ENCODE measurements at regions not wholly inside any gene's neighbourhood (a gene's known extent, or its start where the extent isn't known, plus 50 kb on each side); places are given as distances from the start of the nearest gene placed in this dataset.

DNA sequence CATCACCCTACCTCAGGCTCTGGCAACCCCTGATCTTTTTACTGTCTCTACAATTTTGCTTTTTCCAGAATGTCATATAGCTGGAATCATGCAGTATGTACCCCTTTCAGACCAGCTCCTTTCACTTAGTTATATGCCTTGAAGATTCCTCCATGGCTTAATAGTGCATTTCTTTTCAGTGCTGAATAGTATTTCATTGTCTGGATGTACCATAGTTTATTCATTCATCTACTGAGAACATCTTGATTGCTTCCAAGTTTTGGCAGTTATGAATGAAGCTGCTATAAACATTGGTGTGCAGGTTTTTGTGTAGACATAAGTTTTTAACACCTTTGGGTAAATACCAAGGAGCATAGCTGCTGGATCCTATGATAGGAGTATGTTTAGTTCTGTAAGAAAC lies 50.8 kb upstream of the ANP32A start:
- TF ChIP-seq POLR2A (IDR thresholded peaks at IDR 0.05; ENCODE audit: extremely low read depth, insufficient read length) (no peak), MYC (IDR thresholded peaks at IDR 0.05; ENCODE audit: low read depth, low read length) (no peak)
- TF ChIP-seq, protein P1, sequence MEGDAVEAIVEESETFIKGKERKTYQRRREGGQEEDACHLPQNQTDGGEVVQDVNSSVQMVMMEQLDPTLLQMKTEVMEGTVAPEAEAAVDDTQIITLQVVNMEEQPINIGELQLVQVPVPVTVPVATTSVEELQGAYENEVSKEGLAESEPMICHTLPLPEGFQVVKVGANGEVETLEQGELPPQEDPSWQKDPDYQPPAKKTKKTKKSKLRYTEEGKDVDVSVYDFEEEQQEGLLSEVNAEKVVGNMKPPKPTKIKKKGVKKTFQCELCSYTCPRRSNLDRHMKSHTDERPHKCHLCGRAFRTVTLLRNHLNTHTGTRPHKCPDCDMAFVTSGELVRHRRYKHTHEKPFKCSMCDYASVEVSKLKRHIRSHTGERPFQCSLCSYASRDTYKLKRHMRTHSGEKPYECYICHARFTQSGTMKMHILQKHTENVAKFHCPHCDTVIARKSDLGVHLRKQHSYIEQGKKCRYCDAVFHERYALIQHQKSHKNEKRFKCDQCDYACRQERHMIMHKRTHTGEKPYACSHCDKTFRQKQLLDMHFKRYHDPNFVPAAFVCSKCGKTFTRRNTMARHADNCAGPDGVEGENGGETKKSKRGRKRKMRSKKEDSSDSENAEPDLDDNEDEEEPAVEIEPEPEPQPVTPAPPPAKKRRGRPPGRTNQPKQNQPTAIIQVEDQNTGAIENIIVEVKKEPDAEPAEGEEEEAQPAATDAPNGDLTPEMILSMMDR (IDR thresholded peaks at IDR 0.05; ENCODE audit: low read depth, low read length) = no peak
- TF ChIP-seq, protein P2, sequence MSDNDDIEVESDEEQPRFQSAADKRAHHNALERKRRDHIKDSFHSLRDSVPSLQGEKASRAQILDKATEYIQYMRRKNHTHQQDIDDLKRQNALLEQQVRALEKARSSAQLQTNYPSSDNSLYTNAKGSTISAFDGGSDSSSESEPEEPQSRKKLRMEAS (IDR thresholded peaks at IDR 0.05; ENCODE audit: low read depth, low read length) = no peak
- DNase-seq (ENCODE audit: low read depth) = no peak

DNA sequence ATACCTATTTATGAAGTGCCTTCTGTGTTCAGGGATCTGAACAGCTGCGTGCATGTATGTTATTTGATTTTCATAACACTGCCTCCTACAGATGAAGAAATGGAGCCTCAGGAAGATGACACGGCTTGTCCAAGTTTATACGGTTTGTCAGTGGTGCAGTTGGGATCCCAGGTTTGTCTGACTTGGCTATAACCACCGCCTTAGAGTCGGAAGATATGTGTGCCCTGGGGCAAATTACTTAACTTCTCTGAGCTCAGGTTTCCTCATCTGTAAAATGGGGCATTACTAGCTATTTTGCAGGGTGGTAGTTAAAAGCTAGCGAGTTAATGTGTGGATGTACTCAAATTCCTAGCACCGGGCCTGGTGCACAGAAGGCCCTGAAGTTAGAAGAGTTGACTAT lies 54.1 kb upstream of the ANP32A start:
- DNase-seq (ENCODE audit: low read depth) = no peak
- H3K4me3 ChIP-seq (ENCODE audit: low read depth, low read length) = no peak overlapping the region
- TF ChIP-seq, protein P1 (IDR thresholded peaks at IDR 0.05; ENCODE audit: low read depth, low read length) = no peak
- TF ChIP-seq, protein P2 (IDR thresholded peaks at IDR 0.05; ENCODE audit: low read depth, low read length) = no peak

More for the DNA sequence above, 50.8 kb upstream of the ANP32A start:
- H3K4me3 ChIP-seq (ENCODE audit: low read depth, low read length) = no peak overlapping the region

DNA sequence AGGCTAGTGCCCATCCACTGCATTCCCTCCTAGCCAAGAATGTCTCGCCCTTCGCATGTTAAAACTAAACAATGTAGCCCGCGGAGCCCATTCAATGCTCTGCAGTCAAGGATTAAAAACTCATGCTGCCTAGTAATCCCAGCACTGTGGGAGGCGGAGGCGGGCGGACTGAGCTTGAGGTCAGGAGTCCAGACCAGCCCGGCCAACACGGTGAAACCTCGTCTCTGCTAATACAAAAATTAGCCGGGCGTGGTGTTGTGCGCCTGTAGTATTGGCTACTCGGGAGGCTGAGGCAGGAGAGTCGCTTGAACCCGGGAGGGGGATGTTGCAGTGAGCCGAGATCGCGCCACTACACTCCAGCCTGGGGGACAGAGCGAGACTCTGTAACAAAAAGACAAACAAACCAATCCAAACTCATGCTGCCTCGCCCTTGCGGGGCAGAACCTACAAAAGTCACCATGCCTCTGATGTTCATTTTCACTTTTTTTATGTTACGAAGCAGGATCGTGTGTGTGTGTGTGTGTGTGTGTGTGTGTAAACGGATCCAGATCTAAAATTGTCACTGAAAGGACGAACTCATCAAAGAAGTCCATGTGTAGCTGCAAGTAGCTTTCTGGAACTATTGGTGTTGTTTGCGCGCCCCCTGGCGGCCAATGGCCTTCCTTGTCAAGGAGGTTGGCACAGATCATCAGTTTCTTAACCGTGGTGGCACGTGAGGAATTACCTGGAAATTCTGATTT lies 54.8 kb upstream of the SPESP1 start:
- no peak overlapping the region for H3K4me3 ChIP-seq (ENCODE audit: low read depth, low read length)
- DNase-seq (ENCODE audit: low read depth) = peak; percentile 87
- no peak for TF ChIP-seq POLR2A (IDR thresholded peaks at IDR 0.05; ENCODE audit: extremely low read depth, insufficient read length)
- 0 out of 2 replicates have a peak, but pooled peaks have one; percentile 8 for TF ChIP-seq MYC (IDR thresholded peaks at IDR 0.05; ENCODE audit: low read depth, low read length)
- TF ChIP-seq, protein P1 (IDR thresholded peaks at IDR 0.05; ENCODE audit: low read depth, low read length) = peak; percentile 76
- TF ChIP-seq, protein P2 (IDR thresholded peaks at IDR 0.05; ENCODE audit: low read depth, low read length) = 0 out of 2 replicates have a peak, but pooled peaks have one; percentile 41

DNA sequence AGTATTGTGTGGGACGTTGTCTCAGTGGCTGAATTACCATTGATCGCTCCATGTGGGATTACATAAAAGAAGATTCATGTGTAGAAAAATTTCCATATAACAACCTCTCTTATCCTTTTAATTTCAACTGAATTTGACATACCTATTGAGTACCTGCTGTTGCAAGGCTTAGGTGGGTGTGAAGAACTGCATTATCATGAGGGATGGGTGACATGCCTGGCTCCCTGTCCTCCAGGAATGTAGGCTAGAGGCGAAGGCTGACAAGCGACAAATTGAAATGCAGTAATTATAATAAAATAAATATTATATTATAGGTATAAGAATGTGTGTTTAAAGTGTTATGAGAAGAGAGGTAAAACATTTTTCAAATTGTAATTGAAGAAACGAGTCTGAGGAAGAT lies 52.7 kb upstream of the SPESP1 start:
- H3K4me3 ChIP-seq (ENCODE audit: low read depth, low read length) = no peak overlapping the region
- TF ChIP-seq POLR2A (IDR thresholded peaks at IDR 0.05; ENCODE audit: extremely low read depth, insufficient read length) = no peak
- TF ChIP-seq, protein P1 (IDR thresholded peaks at IDR 0.05; ENCODE audit: low read depth, low read length) = no peak
- no peak for DNase-seq (ENCODE audit: low read depth)

DNA sequence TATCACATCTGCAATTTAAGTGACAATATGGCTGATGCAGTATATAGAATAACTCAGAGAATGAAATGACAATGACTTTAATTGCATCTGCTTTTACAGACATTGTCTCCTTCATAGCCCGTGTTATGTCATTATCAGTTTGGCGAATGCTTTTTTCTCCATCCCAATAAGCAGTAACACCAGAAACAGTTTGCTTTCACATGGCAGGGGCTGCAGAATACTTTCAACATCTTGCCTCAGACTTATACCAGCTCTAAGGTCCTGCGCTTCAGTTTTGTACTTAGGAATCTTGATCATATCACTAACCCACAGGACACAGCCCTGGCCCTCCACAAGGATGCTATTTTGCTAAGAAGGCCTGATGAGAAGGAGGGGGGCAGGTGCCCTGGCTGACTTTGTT lies 49.9 kb upstream of the SPESP1 start:
- TF ChIP-seq, protein P1 (IDR thresholded peaks at IDR 0.05; ENCODE audit: low read depth, low read length) = no peak
- TF ChIP-seq POLR2A (IDR thresholded peaks at IDR 0.05; ENCODE audit: extremely low read depth, insufficient read length) = no peak
- TF ChIP-seq MYC (IDR thresholded peaks at IDR 0.05; ENCODE audit: low read depth, low read length) = no peak
- TF ChIP-seq, protein P2 (IDR thresholded peaks at IDR 0.05; ENCODE audit: low read depth, low read length) = no peak
- no peak for DNase-seq (ENCODE audit: low read depth)
- H3K4me3 ChIP-seq (ENCODE audit: low read depth, low read length) = no peak overlapping the region
